ENCODE measurements at regions not wholly inside any gene's neighbourhood (a gene's known extent, or its start where the extent isn't known, plus 50 kb on each side); places are given as distances from the start of the nearest gene placed in this dataset.

DNA sequence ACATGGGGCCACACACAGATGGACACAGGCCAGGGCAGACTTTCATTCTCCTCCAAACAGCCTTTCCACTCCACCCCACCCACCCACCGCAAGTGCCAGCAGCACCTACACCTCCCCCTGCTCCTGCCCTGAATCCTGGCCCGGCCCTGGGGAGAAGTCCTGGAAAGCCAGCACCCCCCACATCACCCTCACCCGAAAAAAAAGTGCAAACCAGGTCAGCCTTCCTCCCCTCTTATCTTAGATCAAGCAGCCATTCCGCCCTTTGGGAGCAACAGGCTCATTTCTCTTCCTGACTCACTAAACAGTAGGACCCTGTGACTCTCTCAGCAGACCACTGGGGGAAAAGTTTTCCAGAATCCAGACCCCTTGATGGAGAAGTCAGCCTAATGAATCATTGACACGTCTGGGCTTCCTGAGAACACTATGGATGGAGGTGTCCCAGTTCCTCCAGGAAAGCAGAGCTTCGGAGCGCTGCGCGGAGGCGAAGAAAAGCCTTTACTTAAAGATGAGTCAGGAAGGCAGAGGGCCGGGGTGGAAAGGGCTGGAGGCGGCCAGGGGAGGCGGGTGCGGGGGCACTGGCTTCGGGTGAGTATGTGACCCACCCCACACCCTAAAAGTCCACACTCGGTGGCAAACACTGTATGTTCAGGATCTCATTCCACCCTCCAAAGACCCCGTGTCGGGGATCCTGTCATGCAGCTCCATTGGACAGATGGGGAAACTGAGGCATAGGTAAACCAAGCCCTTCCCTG lies 588.7 kb downstream of the MATN1 start (continued):
- TF ChIP-seq TCF7L2 (IDR thresholded peaks at IDR 0.05; ENCODE audit: borderline replicate concordance, extremely low read depth, insufficient read depth, insufficient read length), result no peak
- no peak for TF ChIP-seq FOSL1 (IDR thresholded peaks at IDR 0.05; ENCODE audit: low read depth)
- no peak for TF ChIP-seq MAX (IDR thresholded peaks at IDR 0.05)
- TF ChIP-seq POLR2A (IDR thresholded peaks at IDR 0.05; ENCODE audit: borderline replicate concordance, extremely low read depth, insufficient read depth, insufficient read length), result no peak

DNA sequence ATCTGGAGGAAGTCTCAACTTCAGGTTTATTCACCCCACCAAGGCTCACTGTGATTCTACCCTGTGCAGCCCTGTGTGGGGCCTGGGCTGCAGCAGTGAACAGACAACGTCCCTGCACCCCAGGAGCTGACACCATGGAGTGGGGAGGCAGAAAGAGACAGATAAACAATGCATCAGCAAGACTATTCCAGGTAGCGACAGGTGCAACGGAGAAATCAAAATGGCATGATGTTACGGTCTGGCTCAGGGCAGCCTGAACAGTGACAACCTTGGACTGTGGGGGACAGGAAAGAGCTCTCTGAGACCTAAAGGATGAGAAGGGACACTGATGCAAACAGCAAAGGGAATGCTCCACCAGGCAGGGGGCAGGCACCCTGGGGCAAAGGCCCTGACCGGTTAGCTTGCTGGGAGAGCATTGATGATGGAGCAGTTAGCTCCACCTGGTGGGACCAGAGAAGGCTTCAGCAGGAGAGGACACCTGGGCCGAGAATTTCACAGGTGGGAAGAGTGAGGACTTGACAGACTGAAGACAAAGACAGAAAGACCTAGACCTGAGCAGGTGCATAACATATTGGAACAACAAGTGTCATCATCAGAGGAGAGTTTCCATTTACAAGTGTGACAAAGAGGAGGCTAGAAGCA lies 589.9 kb downstream of the MATN1 start:
- Histone ChIP-seq H3K9me2 (ENCODE audit: insufficient read depth) (no peaks in the 10 kb centered on the region), H3K9me3 (ENCODE audit: control insufficient read depth in 1 of 2, insufficient read depth in 1 of 2, low read depth in 1 of 2, low read length in 2 of 2) (no peaks in the 10 kb centered on the region), H3K36me3 (ENCODE audit: control insufficient read depth in 1 of 2, insufficient read depth in 2 of 2, low read length in 2 of 2) (no peaks in the 10 kb centered on the region), H3K4me1 (ENCODE audit: control insufficient read depth in 1 of 2, insufficient read depth in 2 of 2, low read length in 2 of 2) (no peaks in the 10 kb centered on the region), H4K20me1 (ENCODE audit: insufficient read depth) (no peaks in the 10 kb centered on the region), H3K4me3 (replicated peaks in 1 of 2; ENCODE audit: low read depth in 1 of 2, low read length in 2 of 2) (no peak overlapping the region), H3K4me2 (ENCODE audit: low read length) (no peak overlapping the region), H3K27me3 (ENCODE audit: insufficient read depth, low read length) (no peaks in the 10 kb centered on the region), H3K79me2 (ENCODE audit: insufficient read depth, low read length) (no peaks in the 10 kb centered on the region), H3K9ac (ENCODE audit: low read length) (no peak overlapping the region), H3K27ac (ENCODE audit: low read depth, low read length) (no peak overlapping the region), H2AFZ (ENCODE audit: low read depth, low read length, poor library complexity, severe bottlenecking) (no peak overlapping the region)
- DNase-seq (ENCODE audit: low read depth, low spot score) (no peak), ATAC-seq (peak; percentile 61)
- intact Hi-C loops (cut with micrococcal nuclease), result no loop called here
- ChIA-PET CTCF (interaction anchor here (1.2 to 1.3 kb wide), 2 partner anchors 22 to 247 kb away, joined by 3 to 6 read pairs; no protein-coding TSS in a partner anchor), RAD21 (ENCODE audit: low non-redundant PET in 1 of 2, low total read pairs in 2 of 2, uncharacterized antibody in 2 of 2, unreplicated experiment in 2 of 2) (interaction anchor here in 1 of 2 experiments (0.8 kb wide), 1 partner anchor 22 kb away, joined by 3 read pairs; no protein-coding TSS in a partner anchor), POLR2A (no interaction called here)
- TF ChIP-seq CBX3 (IDR thresholded peaks at IDR 0.05; ENCODE audit: low read depth), result no peak
- TF ChIP-seq POLR2A (IDR thresholded peaks at IDR 0.05; ENCODE audit: borderline replicate concordance, extremely low read depth, insufficient read depth, insufficient read length), result no peak
- TF ChIP-seq, protein P1, sequence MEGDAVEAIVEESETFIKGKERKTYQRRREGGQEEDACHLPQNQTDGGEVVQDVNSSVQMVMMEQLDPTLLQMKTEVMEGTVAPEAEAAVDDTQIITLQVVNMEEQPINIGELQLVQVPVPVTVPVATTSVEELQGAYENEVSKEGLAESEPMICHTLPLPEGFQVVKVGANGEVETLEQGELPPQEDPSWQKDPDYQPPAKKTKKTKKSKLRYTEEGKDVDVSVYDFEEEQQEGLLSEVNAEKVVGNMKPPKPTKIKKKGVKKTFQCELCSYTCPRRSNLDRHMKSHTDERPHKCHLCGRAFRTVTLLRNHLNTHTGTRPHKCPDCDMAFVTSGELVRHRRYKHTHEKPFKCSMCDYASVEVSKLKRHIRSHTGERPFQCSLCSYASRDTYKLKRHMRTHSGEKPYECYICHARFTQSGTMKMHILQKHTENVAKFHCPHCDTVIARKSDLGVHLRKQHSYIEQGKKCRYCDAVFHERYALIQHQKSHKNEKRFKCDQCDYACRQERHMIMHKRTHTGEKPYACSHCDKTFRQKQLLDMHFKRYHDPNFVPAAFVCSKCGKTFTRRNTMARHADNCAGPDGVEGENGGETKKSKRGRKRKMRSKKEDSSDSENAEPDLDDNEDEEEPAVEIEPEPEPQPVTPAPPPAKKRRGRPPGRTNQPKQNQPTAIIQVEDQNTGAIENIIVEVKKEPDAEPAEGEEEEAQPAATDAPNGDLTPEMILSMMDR (IDR thresholded peaks at IDR 0.05 in 2 of 3, conservative IDR thresholded peaks at IDR 0.05 in 1 of 3; ENCODE audit: borderline replicate concordance in 1 of 3, insufficient read depth in 1 of 3, low read depth in 2 of 3, low read length in 2 of 3), result peak in 1 of 3 experiments; percentile 13; a peak in 2 of 6 replicates
- TF ChIP-seq RAD21 (IDR thresholded peaks at IDR 0.05; ENCODE audit: low read depth), result peak; percentile 35
- no peak for TF ChIP-seq JUND (IDR thresholded peaks at IDR 0.05)
- TF ChIP-seq REST (IDR thresholded peaks at IDR 0.05; ENCODE audit: low read depth), result no peak
- no peak for TF ChIP-seq SIN3A (IDR thresholded peaks at IDR 0.05; ENCODE audit: low read depth)
- no TSS peak for BruUV-seq (replicated peaks)

Measured in HCT116 (cell line).